Gastrocnemius medialis (tissue), 4 donors: ENCODE measurements at regions not wholly inside any gene's neighbourhood (a gene's known extent, or its start where the extent isn't known, plus 50 kb on each side); places are given as distances from the start of the nearest gene placed in this dataset.

Experiments
- ATAC-seq, 2 donors: fragments of 150-250 bp; one replicate each; pipeline ENCODE4 v1.9.1; 2016
- DNase-seq, 2 donors: peaks; one replicate each; pipeline ENCODE4 v3.0.0-alpha.2; 2019
- H3K27ac ChIP-seq, 4 donors: fragments of 200-600 bp; sonication (generic); 1 replicate in 1 of 4; 2 replicates in 3 of 4; pipeline ENCODE4 v1.5.1; 2016 to 2018; ENCODE audit warnings: mild to moderate bottlenecking in 2 of 4, moderate library complexity in 1 of 4
- H3K27me3 ChIP-seq, 3 donors: fragments of 200-600 bp; sonication (generic) in 2 of 3; 1 replicate in 1 of 3; 2 replicates in 2 of 3; pipeline versions ENCODE4 v1.5.1 to v1.6.0; 2016 to 2019; ENCODE audit warnings: mild to moderate bottlenecking in 1 of 3, moderate library complexity in 1 of 3
- H3K36me3 ChIP-seq, 2 donors: fragments of 200-600 bp; sonication (generic) in 1 of 2; one replicate each; pipeline ENCODE4 v1.5.1; 2017 to 2018
- H3K4me1 ChIP-seq, 2 donors: fragments of 200-600 bp; sonication (generic) in 1 of 2; one replicate each; pipeline ENCODE4 v1.5.1; 2016 to 2017; ENCODE audit warnings: mild to moderate bottlenecking in 2 of 2
- H3K4me3 ChIP-seq, 4 donors: fragments of 200-600 bp; sonication (generic) in 3 of 4; 1 replicate in 1 of 4; 2 replicates in 3 of 4; pipeline ENCODE4 v1.5.1; 2016 to 2019; ENCODE audit warnings: mild to moderate bottlenecking in 2 of 4
- H3K9me3 ChIP-seq, 3 donors: fragments of 200-600 bp; sonication (generic) in 2 of 3; 1 replicate in 1 of 3; 2 replicates in 2 of 3; pipeline ENCODE4 v1.5.1; 2016 to 2019
- CTCF ChIP-seq, 5 experiments: fragments of 450-650 bp in 3 of 5; fragments of 200-600 bp in 2 of 5; sonication (generic) in 2 of 5; IDR thresholded peaks in 4 of 5; conservative IDR thresholded peaks in 1 of 5; 1 replicate in 4 of 5; 2 replicates in 1 of 5; pipeline ENCODE4 v1.5.1; 2016 to 2019; ENCODE audit warnings: antibody characterized with exemption in 5 of 5, mild to moderate bottlenecking in 3 of 5, moderate library complexity in 3 of 5
- POLR2A ChIP-seq, 2 donors: fragments of 450-650 bp; IDR thresholded peaks; one replicate each; pipeline ENCODE4 v1.6.1; 2017; ENCODE audit warnings: antibody characterized with exemption in 2 of 2, mild to moderate bottlenecking in 2 of 2, moderate library complexity in 2 of 2
- in situ Hi-C, 4 donors: fragments of 200-750 bp; cut with MboI; loops; one replicate each; pipeline versions ENCODE4 v1.15.0 to v1.8.0; 2017; ENCODE audit warnings: low sequenced_read_pairs in 4 of 4
- intact Hi-C: fragments of 100-400 bp; cut with DNase I; formaldehyde crosslinking; loops from one replicate; pipeline ENCODE4 v1.15.1; 2023; ENCODE audit warnings: low total_unique reads

- Histone ChIP-seq H3K9me3 (no peaks in the 10 kb centered on the region), H3K36me3 (no peaks in the 10 kb centered on the region), H3K4me3 (no peak overlapping the region), H3K4me1 (no peaks in the 10 kb centered on the region), H3K27ac (no peak overlapping the region), H3K27me3 (no peaks in the 10 kb centered on the region)
- ATAC-seq (no peak), DNase-seq (no peak)
- in situ Hi-C loops: loop anchor here in 2 of 4 donors (25.0 kb wide), 1 partner anchor 1089 kb away; no protein-coding TSS in a partner anchor
- intact Hi-C loops: loop anchor here (10.0 kb wide), 2 partner anchors 231 to 531 kb away; no protein-coding TSS in a partner anchor
- TF ChIP-seq POLR2A (IDR thresholded peaks at IDR 0.05): no peak
- no peak for TF ChIP-seq CTCF (IDR thresholded peaks at IDR 0.05 in 4 of 5, conservative IDR thresholded peaks at IDR 0.05 in 1 of 5)
Measured at GRCh38 chrX:45323387-45323786, 122.7 kb upstream of the DIPK2B start.

- no peak overlapping the region for H3K27ac ChIP-seq
Measured at GRCh38 chrX:45322820-45323219, 122.1 kb upstream of the DIPK2B start.

GRCh38 chrX:45322382-45322781 lies 121.7 kb upstream of the DIPK2B start:
- in situ Hi-C loops: loop anchor here in 2 of 4 donors (25.0 kb wide), 1 partner anchor 1090 kb away; no protein-coding TSS in a partner anchor
- H3K27ac ChIP-seq: no peak overlapping the region
- H3K4me3 ChIP-seq: no peak overlapping the region
- H3K36me3 ChIP-seq: no peaks in the 10 kb centered on the region
- peak; percentile 1 to 8 for DNase-seq
- no peaks in the 10 kb centered on the region for H3K27me3 ChIP-seq
- H3K9me3 ChIP-seq: no peaks in the 10 kb centered on the region
- intact Hi-C loops: loop anchor here (10.0 kb wide), 2 partner anchors 232 to 532 kb away; no protein-coding TSS in a partner anchor
- H3K4me1 ChIP-seq: no peaks in the 10 kb centered on the region
- no peak for ATAC-seq
- TF ChIP-seq CTCF (IDR thresholded peaks at IDR 0.05 in 4 of 5, conservative IDR thresholded peaks at IDR 0.05 in 1 of 5): peak in 3 of 5 experiments; percentile 24 to 48 (median 46)
- TF ChIP-seq POLR2A (IDR thresholded peaks at IDR 0.05): no peak

More at GRCh38 chrX:45322820-45323219, 122.1 kb upstream of the DIPK2B start:
- in situ Hi-C loops: loop anchor here in 2 of 4 donors (25.0 kb wide), 1 partner anchor 1089 kb away; no protein-coding TSS in a partner anchor
- Histone ChIP-seq H3K27me3 (no peaks in the 10 kb centered on the region), H3K36me3 (no peaks in the 10 kb centered on the region), H3K4me3 (no peak overlapping the region), H3K9me3 (no peaks in the 10 kb centered on the region), H3K4me1 (no peaks in the 10 kb centered on the region)
- ATAC-seq (no peak), DNase-seq (no peak)
- TF ChIP-seq CTCF (IDR thresholded peaks at IDR 0.05 in 4 of 5, conservative IDR thresholded peaks at IDR 0.05 in 1 of 5): no peak
- TF ChIP-seq POLR2A (IDR thresholded peaks at IDR 0.05): no peak
- intact Hi-C loops: loop anchor here (10.0 kb wide), 2 partner anchors 232 to 532 kb away; no protein-coding TSS in a partner anchor

- in situ Hi-C loops (loop anchor here in 2 of 4 donors (25.0 kb wide), 1 partner anchor 1092 kb away; no protein-coding TSS in a partner anchor), intact Hi-C loops (loop anchor here (10.0 kb wide), 2 partner anchors 235 to 535 kb away; no protein-coding TSS in a partner anchor)
- Histone ChIP-seq H3K4me1 (no peaks in the 10 kb centered on the region), H3K4me3 (no peak overlapping the region), H3K36me3 (no peaks in the 10 kb centered on the region), H3K27ac (no peak overlapping the region), H3K9me3 (no peaks in the 10 kb centered on the region), H3K27me3 (peaks cover 0 to 5% (median 0%) of the 10 kb centered on the region in 3 donors)
- TF ChIP-seq POLR2A (IDR thresholded peaks at IDR 0.05): no peak
- no peak for TF ChIP-seq CTCF (IDR thresholded peaks at IDR 0.05 in 4 of 5, conservative IDR thresholded peaks at IDR 0.05 in 1 of 5)
- DNase-seq (no peak), ATAC-seq (no peak)
Measured at GRCh38 chrX:45320191-45320590, 119.5 kb upstream of the DIPK2B start.
